Liver (tissue), 3 donors: ENCODE measurements at regions not wholly inside any gene's neighbourhood (a gene's known extent, or its start where the extent isn't known, plus 50 kb on each side); places are given as distances from the start of the nearest gene placed in this dataset.

Experiments
- EGR1 ChIP-seq, 2 donors: IDR thresholded peaks; 2 replicates each; pipeline ENCODE4 v1.6.1; 2016 to 2018; ENCODE audit warnings: antibody characterized with exemption in 2 of 2, low read depth in 2 of 2
- FOXA1 ChIP-seq: IDR thresholded peaks from 2 replicates; pipeline ENCODE4 v1.6.1; 2016; ENCODE audit warnings: antibody characterized with exemption
- GABPA ChIP-seq, 2 donors: IDR thresholded peaks in 1 of 2; conservative IDR thresholded peaks in 1 of 2; 2 replicates each; pipeline ENCODE4 v1.6.1; 2016; ENCODE audit warnings: antibody characterized with exemption in 2 of 2, mild to moderate bottlenecking in 1 of 2, moderate library complexity in 1 of 2
- JUND ChIP-seq, 2 donors: IDR thresholded peaks; 2 replicates each; pipeline ENCODE4 v1.6.1; 2016; ENCODE audit warnings: antibody characterized with exemption in 2 of 2
- MAX ChIP-seq: IDR thresholded peaks from 2 replicates; pipeline ENCODE4 v1.6.1; 2016; ENCODE audit warnings: antibody characterized with exemption
- RAD21 ChIP-seq, 2 donors: IDR thresholded peaks; 2 replicates each; pipeline ENCODE4 v1.6.1; 2016; ENCODE audit warnings: antibody characterized with exemption in 2 of 2, mild to moderate bottlenecking in 2 of 2
- REST ChIP-seq: IDR thresholded peaks from 2 replicates; pipeline ENCODE4 v1.6.1; 2016; ENCODE audit warnings: antibody characterized with exemption, mild to moderate bottlenecking
- SP1 ChIP-seq: IDR thresholded peaks from 2 replicates; pipeline ENCODE4 v1.6.1; 2018; ENCODE audit warnings: antibody characterized with exemption, mild to moderate bottlenecking
- TAF1 ChIP-seq: conservative IDR thresholded peaks from 2 replicates; pipeline ENCODE4 v1.6.1; 2016; ENCODE audit warnings: antibody characterized with exemption, mild to moderate bottlenecking
- YY1 ChIP-seq: IDR thresholded peaks from 2 replicates; pipeline ENCODE4 v1.6.1; 2016; ENCODE audit warnings: antibody characterized with exemption, mild to moderate bottlenecking
- TF ChIP-seq, protein P1 (sequence below): fragments of 150-350 bp; IDR thresholded peaks from 2 replicates; pipeline ENCODE4 v1.5.1; 2017; ENCODE audit warnings: improper control_type of control experiment, low read depth, low read length; ENCODE audit not compliant: missing input control
- TF ChIP-seq, protein P2 (sequence below): IDR thresholded peaks from 2 replicates; pipeline ENCODE4 v1.6.1; 2016; ENCODE audit warnings: antibody characterized with exemption
- TF ChIP-seq, protein P3 (sequence below): IDR thresholded peaks from 2 replicates; pipeline ENCODE4 v1.6.1; 2016; ENCODE audit warnings: antibody characterized with exemption
- donor health status: healthy.
- donor health status: healthy.

- TF ChIP-seq, protein P1, sequence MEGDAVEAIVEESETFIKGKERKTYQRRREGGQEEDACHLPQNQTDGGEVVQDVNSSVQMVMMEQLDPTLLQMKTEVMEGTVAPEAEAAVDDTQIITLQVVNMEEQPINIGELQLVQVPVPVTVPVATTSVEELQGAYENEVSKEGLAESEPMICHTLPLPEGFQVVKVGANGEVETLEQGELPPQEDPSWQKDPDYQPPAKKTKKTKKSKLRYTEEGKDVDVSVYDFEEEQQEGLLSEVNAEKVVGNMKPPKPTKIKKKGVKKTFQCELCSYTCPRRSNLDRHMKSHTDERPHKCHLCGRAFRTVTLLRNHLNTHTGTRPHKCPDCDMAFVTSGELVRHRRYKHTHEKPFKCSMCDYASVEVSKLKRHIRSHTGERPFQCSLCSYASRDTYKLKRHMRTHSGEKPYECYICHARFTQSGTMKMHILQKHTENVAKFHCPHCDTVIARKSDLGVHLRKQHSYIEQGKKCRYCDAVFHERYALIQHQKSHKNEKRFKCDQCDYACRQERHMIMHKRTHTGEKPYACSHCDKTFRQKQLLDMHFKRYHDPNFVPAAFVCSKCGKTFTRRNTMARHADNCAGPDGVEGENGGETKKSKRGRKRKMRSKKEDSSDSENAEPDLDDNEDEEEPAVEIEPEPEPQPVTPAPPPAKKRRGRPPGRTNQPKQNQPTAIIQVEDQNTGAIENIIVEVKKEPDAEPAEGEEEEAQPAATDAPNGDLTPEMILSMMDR: no peak
- TF ChIP-seq RAD21 (IDR thresholded peaks at IDR 0.05): no peak
- no peak for TF ChIP-seq FOXA1
- TF ChIP-seq, protein P2, sequence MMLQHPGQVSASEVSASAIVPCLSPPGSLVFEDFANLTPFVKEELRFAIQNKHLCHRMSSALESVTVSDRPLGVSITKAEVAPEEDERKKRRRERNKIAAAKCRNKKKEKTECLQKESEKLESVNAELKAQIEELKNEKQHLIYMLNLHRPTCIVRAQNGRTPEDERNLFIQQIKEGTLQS: no peak
- no peak for TF ChIP-seq YY1
- TF ChIP-seq GABPA (IDR thresholded peaks at IDR 0.05 in 1 of 2, conservative IDR thresholded peaks at IDR 0.05 in 1 of 2): no peak
- no peak for TF ChIP-seq JUND (IDR thresholded peaks at IDR 0.05)
- no peak for TF ChIP-seq REST
- no peak for TF ChIP-seq TAF1
- no peak for TF ChIP-seq EGR1 (IDR thresholded peaks at IDR 0.05; ENCODE audit: low read depth in 2 of 2)
- TF ChIP-seq SP1: no peak
- no peak for TF ChIP-seq MAX
- TF ChIP-seq, protein P3, sequence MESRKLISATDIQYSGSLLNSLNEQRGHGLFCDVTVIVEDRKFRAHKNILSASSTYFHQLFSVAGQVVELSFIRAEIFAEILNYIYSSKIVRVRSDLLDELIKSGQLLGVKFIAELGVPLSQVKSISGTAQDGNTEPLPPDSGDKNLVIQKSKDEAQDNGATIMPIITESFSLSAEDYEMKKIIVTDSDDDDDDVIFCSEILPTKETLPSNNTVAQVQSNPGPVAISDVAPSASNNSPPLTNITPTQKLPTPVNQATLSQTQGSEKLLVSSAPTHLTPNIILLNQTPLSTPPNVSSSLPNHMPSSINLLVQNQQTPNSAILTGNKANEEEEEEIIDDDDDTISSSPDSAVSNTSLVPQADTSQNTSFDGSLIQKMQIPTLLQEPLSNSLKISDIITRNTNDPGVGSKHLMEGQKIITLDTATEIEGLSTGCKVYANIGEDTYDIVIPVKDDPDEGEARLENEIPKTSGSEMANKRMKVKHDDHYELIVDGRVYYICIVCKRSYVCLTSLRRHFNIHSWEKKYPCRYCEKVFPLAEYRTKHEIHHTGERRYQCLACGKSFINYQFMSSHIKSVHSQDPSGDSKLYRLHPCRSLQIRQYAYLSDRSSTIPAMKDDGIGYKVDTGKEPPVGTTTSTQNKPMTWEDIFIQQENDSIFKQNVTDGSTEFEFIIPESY: no peak
Observed at GRCh38 chr2:111692311-111692710, 191.7 kb downstream of the ANAPC1 start.
